Body of pancreas (tissue), 4 donors: ENCODE measurements at regions not wholly inside any gene's neighbourhood (a gene's known extent, or its start where the extent isn't known, plus 50 kb on each side); places are given as distances from the start of the nearest gene placed in this dataset.

Source experiments
- ATAC-seq: fragments of 150-250 bp; one replicate; pipeline ENCODE4 v1.9.1; 2016
- DNase-seq, 4 donors: peaks; one replicate each; pipeline ENCODE4 v3.0.0-alpha.2; 2019
- H3K27ac ChIP-seq, 4 donors: fragments of 200-600 bp; sonication (generic); 1 replicate in 3 of 4; 2 replicates in 1 of 4; pipeline versions ENCODE4 v1.5.1 to v1.6.1; 2016 to 2019; ENCODE audit warnings: mild to moderate bottlenecking in 1 of 4, mixed read lengths in 1 of 4, moderate library complexity in 1 of 4
- H3K27me3 ChIP-seq, 2 donors: fragments of 200-600 bp; sonication (generic); one replicate each; pipeline ENCODE4 v1.6.0; 2016; ENCODE audit warnings: mild to moderate bottlenecking in 1 of 2
- H3K36me3 ChIP-seq, 2 donors: fragments of 200-600 bp; sonication (generic); replicated peaks in 1 of 2; 2 replicates each; pipeline ENCODE4 v1.5.1; 2016; ENCODE audit warnings: low read depth in 2 of 2; ENCODE audit not compliant: insufficient read depth in 1 of 2
- H3K4me1 ChIP-seq: fragments of 200-600 bp; sonication (generic); one replicate; pipeline ENCODE4 v1.6.0; 2016
- H3K4me3 ChIP-seq, 2 donors: fragments of 200-600 bp; sonication (generic); 1 replicate in 1 of 2; 2 replicates in 1 of 2; pipeline ENCODE4 v1.5.1; 2016 to 2019
- H3K9me3 ChIP-seq, 3 donors: fragments of 200-600 bp; sonication (generic); 1 replicate in 2 of 3; 2 replicates in 1 of 3; pipeline ENCODE4 v1.5.1; 2016
- CTCF ChIP-seq, 7 experiments: fragments of 450-650 bp in 4 of 7; fragments of 200-600 bp in 3 of 7; sonication (generic) in 3 of 7; IDR thresholded peaks; one replicate each; pipeline ENCODE4 v1.5.1; 2016 to 2019; ENCODE audit warnings: antibody characterized with exemption in 7 of 7
- POLR2A ChIP-seq, 3 donors: fragments of 450-650 bp; IDR thresholded peaks; one replicate each; pipeline ENCODE4 v1.6.1; 2016; ENCODE audit warnings: antibody characterized with exemption in 3 of 3, mild to moderate bottlenecking in 2 of 3
- WGBS, 2 donors: methylation state at CpG; one replicate each; pipeline ENCODE4 v1.1.5; 2017; 5-methylcytosine and 5-hydroxymethylcytosine counted together
- intact Hi-C: fragments of 100-400 bp; cut with DNase I; formaldehyde crosslinking; loops from one replicate; pipeline ENCODE4 v1.15.1; 2023

GRCh38 chr13:67772807-67773453 lies 542.8 kb upstream of the PCDH9 start:
- Histone ChIP-seq H3K36me3 (no peaks in the 10 kb centered on the region), H3K9me3 (no peaks in the 10 kb centered on the region), H3K27me3 (no peaks in the 10 kb centered on the region), H3K4me1 (no peaks in the 10 kb centered on the region), H3K27ac (no peak overlapping the region), H3K4me3 (no peak overlapping the region)
- TF ChIP-seq POLR2A (IDR thresholded peaks at IDR 0.05) (no peak), CTCF (IDR thresholded peaks at IDR 0.05) (no peak)
- WGBS, 2 donors, result 82 to 87% methylated on average over 16 to 35 of the region's 37 CpGs
- DNase-seq (no peak), ATAC-seq (no peak)
- intact Hi-C loops, result no loop called here

DNA sequence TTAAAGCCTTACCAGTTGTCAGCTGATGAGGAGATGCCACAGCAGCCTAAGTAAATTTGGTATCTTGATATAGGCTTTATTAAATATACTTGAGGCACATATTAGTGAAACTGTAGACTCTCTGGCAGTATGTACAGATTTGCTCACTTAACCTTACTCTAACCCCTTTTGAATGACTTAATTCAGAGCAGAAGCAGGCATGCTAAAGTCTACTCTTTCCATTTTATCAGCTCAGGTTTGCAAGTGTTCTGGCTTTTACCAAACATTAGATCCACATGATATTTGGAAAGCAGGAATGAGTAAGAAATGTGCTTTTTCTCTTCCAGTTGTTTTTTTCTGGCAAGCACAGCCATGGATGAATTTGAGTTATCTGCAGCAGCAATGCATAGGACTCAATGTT lies 541.0 kb upstream of the PCDH9 start:
- H3K4me1 ChIP-seq, result no peaks in the 10 kb centered on the region
- no peaks in the 10 kb centered on the region for H3K9me3 ChIP-seq
- DNase-seq, result no peak
- H3K4me3 ChIP-seq, result no peak overlapping the region
- H3K36me3 ChIP-seq, result no peaks in the 10 kb centered on the region
- no peak overlapping the region for H3K27ac ChIP-seq
- H3K27me3 ChIP-seq, result no peaks in the 10 kb centered on the region
- ATAC-seq, result no peak
- intact Hi-C loops, result no loop called here
- TF ChIP-seq CTCF (IDR thresholded peaks at IDR 0.05), result no peak
- no peak for TF ChIP-seq POLR2A (IDR thresholded peaks at IDR 0.05)

- Histone ChIP-seq H3K9me3 (no peaks in the 10 kb centered on the region), H3K36me3 (no peaks in the 10 kb centered on the region), H3K27me3 (no peaks in the 10 kb centered on the region), H3K4me1 (no peaks in the 10 kb centered on the region), H3K4me3 (no peak overlapping the region), H3K27ac (no peak overlapping the region)
- ATAC-seq, result no peak
- WGBS, 2 donors, result 69 to 72% methylated on average over 7 of the region's 7 CpGs
- intact Hi-C loops, result no loop called here
- TF ChIP-seq CTCF (IDR thresholded peaks at IDR 0.05) (no peak), POLR2A (IDR thresholded peaks at IDR 0.05) (no peak)
- DNase-seq, result no peak
Measured at GRCh38 chr13:67769987-67770341, 539.8 kb upstream of the PCDH9 start.

- Histone ChIP-seq H3K4me1 (no peaks in the 10 kb centered on the region), H3K36me3 (no peaks in the 10 kb centered on the region), H3K27ac (no peak overlapping the region), H3K9me3 (no peaks in the 10 kb centered on the region), H3K27me3 (no peaks in the 10 kb centered on the region), H3K4me3 (no peak overlapping the region)
- TF ChIP-seq CTCF (IDR thresholded peaks at IDR 0.05), result no peak
- TF ChIP-seq POLR2A (IDR thresholded peaks at IDR 0.05), result no peak
- intact Hi-C loops, result no loop called here
- DNase-seq, result no peak
- ATAC-seq, result no peak
- 89 to 90% methylated on average over 30 of the region's 30 CpGs for WGBS, 2 donors
Measured at GRCh38 chr13:67769063-67769986, 539.2 kb upstream of the PCDH9 start.
